ENCODE measurements at regions not wholly inside any gene's neighbourhood (a gene's known extent, or its start where the extent isn't known, plus 50 kb on each side); places are given as distances from the start of the nearest gene placed in this dataset.

DNA sequence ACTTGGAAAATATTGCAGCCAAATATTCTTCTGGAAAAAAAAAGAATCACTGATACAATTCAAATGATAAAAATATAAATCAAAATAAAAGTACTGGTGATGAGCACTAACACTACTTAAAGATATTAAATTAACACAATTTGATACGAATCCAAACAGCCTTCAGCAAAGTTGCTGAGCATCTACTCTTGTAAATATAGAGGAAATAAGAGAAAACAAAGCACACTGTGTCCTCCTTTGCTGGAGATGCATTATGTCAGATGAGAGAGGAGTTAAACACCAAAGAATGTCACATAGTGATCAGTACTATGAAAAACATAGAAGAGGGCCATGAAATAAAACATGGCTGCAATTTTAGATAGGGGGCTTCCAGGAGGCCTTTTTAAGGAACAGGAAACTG, 177.4 kb upstream of the RNPC3 start:
- WGBS, 2 donors: 26 to 31% methylated on average over 1 of the region's 1 CpG

DNA sequence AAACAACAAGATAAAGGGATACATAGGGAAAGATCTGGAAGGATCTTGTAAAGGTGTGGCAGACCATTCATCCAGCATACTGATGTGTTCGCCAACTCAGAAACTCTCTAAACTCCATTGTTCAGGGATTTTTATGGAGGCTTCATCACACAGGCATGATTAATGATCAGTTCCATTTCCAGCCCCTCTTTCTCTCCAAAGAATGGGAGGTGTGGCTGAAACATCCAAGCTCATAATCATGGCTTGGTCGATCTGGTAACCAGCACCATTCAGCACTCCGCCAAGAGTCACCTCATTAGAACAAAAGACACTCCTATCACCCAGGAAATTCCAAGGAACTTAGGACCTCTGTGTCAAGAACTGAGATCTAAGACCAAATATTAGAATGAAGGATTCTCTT, 180.6 kb upstream of the RNPC3 start:
- Histone ChIP-seq H3K36me3 (no peaks in the 10 kb centered on the region), H3K27ac (no peak overlapping the region), H3K4me1 (no peaks in the 10 kb centered on the region), H3K4me3 (no peak overlapping the region), H3K9me3 (no peaks in the 10 kb centered on the region), H3K27me3 (no peaks in the 10 kb centered on the region)
- no peak for DNase-seq (ENCODE audit: low spot score in 2 of 2)
- 83 to 89% methylated on average over 3 of the region's 3 CpGs for whole genome bisulfite sequencing, 2 donors
- TF ChIP-seq, protein P1, sequence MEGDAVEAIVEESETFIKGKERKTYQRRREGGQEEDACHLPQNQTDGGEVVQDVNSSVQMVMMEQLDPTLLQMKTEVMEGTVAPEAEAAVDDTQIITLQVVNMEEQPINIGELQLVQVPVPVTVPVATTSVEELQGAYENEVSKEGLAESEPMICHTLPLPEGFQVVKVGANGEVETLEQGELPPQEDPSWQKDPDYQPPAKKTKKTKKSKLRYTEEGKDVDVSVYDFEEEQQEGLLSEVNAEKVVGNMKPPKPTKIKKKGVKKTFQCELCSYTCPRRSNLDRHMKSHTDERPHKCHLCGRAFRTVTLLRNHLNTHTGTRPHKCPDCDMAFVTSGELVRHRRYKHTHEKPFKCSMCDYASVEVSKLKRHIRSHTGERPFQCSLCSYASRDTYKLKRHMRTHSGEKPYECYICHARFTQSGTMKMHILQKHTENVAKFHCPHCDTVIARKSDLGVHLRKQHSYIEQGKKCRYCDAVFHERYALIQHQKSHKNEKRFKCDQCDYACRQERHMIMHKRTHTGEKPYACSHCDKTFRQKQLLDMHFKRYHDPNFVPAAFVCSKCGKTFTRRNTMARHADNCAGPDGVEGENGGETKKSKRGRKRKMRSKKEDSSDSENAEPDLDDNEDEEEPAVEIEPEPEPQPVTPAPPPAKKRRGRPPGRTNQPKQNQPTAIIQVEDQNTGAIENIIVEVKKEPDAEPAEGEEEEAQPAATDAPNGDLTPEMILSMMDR (IDR thresholded peaks at IDR 0.05): no peak
- TF ChIP-seq POLR2A (IDR thresholded peaks at IDR 0.05): no peak
- TF ChIP-seq EP300 (IDR thresholded peaks at IDR 0.05): no peak

More for the DNA sequence above, 177.4 kb upstream of the RNPC3 start:
- no peaks in the 10 kb centered on the region for H3K27me3 ChIP-seq
- H3K36me3 ChIP-seq: no peaks in the 10 kb centered on the region
- DNase-seq (ENCODE audit: low spot score in 2 of 2): no peak
- H3K27ac ChIP-seq: no peak overlapping the region
- H3K4me1 ChIP-seq: no peaks in the 10 kb centered on the region
- TF ChIP-seq, protein P1 (IDR thresholded peaks at IDR 0.05): no peak
- TF ChIP-seq EP300 (IDR thresholded peaks at IDR 0.05): no peak
- no peak for TF ChIP-seq POLR2A (IDR thresholded peaks at IDR 0.05)
- H3K4me3 ChIP-seq: no peak overlapping the region
- no peaks in the 10 kb centered on the region for H3K9me3 ChIP-seq

DNA sequence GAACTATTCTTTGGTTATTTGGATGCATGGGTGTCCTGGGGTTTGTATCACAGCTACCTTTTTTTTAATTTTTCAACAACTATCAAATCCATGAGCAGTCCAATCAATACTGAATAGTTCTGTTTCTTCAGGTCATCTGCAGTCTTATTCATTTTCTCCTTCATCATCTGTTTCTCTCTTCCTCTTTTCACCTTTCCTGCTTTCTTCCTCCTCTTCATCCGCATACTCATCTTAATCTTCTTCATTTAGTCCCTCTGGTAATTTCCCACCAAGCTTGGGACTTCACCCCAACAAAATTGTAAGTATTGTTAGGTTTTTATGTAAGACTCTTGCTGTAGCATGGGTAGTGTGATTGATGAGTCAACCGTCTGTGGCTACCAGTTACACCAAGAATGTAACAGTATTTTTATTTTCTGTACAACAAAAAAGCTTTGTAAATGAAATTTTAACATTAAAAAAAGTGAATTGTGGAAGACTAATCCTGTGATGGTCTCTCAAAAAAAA, 184.1 kb upstream of the RNPC3 start:
- Histone ChIP-seq H3K27ac (no peak overlapping the region), H3K4me3 (no peak overlapping the region), H3K36me3 (no peaks in the 10 kb centered on the region), H3K9me3 (peaks cover 0 to 3% (median 0%) of the 10 kb centered on the region in 4 donors), H3K4me1 (peaks cover 0 to 5% (median 0%) of the 10 kb centered on the region in 4 donors), H3K27me3 (no peaks in the 10 kb centered on the region)
- WGBS, 2 donors: 84 to 92% methylated on average over 2 of the region's 2 CpGs
- TF ChIP-seq POLR2A (IDR thresholded peaks at IDR 0.05) (no peak), EP300 (IDR thresholded peaks at IDR 0.05) (no peak)
- TF ChIP-seq, protein P1 (IDR thresholded peaks at IDR 0.05): no peak
- no peak for DNase-seq (ENCODE audit: low spot score in 2 of 2)

DNA sequence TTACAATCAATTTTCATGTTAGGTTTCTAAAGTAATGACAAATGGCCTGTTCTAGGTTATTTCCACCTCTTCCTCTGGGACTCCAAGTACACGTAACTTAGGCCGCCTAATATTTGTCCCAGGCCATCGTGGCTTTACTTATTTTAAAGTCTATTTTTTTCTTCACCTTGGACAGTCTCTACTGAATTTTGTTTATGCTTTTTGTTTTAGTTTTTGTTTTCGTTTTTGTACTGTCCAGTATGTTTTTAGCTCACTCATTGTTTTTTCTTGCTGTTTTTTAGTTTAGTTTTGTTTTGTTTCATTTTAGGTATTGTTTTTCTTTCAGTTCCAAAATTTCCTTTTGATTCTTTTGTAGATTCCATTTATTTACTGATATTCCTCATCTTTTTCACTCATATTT, 187.7 kb upstream of the RNPC3 start:
- H3K4me3 ChIP-seq: no peak overlapping the region
- H3K36me3 ChIP-seq: no peaks in the 10 kb centered on the region
- no peak for DNase-seq (ENCODE audit: low spot score in 2 of 2)
- H3K4me1 ChIP-seq: peaks cover 0 to 9% (median 0%) of the 10 kb centered on the region in 4 donors
- TF ChIP-seq POLR2A (IDR thresholded peaks at IDR 0.05) (no peak), EP300 (IDR thresholded peaks at IDR 0.05) (no peak)
- TF ChIP-seq, protein P1 (IDR thresholded peaks at IDR 0.05): no peak
- H3K27ac ChIP-seq: peak overlapping the region in 1 of 4 donors; percentile 16
- peaks cover 0 to 3% (median 0%) of the 10 kb centered on the region in 4 donors for H3K9me3 ChIP-seq
- H3K27me3 ChIP-seq: no peaks in the 10 kb centered on the region
- WGBS, 2 donors: 77 to 83% methylated on average over 4 of the region's 4 CpGs

DNA sequence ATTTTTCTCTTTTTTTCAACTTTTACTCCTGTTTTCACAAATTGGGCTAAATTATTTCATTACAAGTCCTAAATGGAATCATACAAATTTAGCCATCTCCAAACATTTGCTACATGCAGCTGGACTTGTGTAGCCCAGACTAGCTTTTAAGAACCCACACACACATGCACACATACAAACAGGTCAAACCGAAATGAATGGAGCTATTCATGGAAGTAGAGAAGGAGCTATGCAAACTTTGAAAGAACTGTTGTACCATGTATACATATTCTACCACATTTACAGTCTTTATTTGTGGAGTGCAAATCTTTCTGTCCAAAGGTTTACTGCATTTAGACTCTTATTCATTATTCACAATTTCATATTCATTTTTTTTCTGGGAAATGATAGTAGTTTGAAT, 189.1 kb upstream of the RNPC3 start:
- Histone ChIP-seq H3K27me3 (no peaks in the 10 kb centered on the region), H3K4me3 (no peak overlapping the region), H3K4me1 (peaks cover 0 to 9% (median 0%) of the 10 kb centered on the region in 4 donors), H3K36me3 (no peaks in the 10 kb centered on the region), H3K27ac (no peak overlapping the region), H3K9me3 (peaks cover 0 to 3% (median 0%) of the 10 kb centered on the region in 4 donors)
- TF ChIP-seq POLR2A (IDR thresholded peaks at IDR 0.05) (no peak), EP300 (IDR thresholded peaks at IDR 0.05) (no peak)
- TF ChIP-seq, protein P1 (IDR thresholded peaks at IDR 0.05): no peak
- DNase-seq (ENCODE audit: low spot score in 2 of 2): no peak
- WGBS, 2 donors: 29 to 39% methylated on average over 1 of the region's 1 CpG

Measured in tibial nerve (tissue), 4 donors.